Pancreas (tissue), 10 donors: ENCODE measurements at regions not wholly inside any gene's neighbourhood (a gene's known extent, or its start where the extent isn't known, plus 50 kb on each side); places are given as distances from the start of the nearest gene placed in this dataset.

Source experiments
- ATAC-seq, 4 donors: fragments of 200-7000 bp; cut with Tn5 transposase; one replicate each; pipeline versions ENCODE4 v1.8.0 to v1.9.1; 2020; ENCODE audit warnings: mild to moderate bottlenecking in 4 of 4, moderate library complexity in 4 of 4
- DNase-seq, 6 donors: peaks; one replicate each; pipeline ENCODE4 v3.0.0-alpha.2; 2020
- FAIRE-seq: peaks from 2 replicates; lab custom pipeline; 2012; peaks lifted over from hg19 to GRCh38; lab: Jason Lieb, UNC
- H3K27ac ChIP-seq, 4 donors: fragments of 200-600 bp; sonication (generic); 1 replicate in 3 of 4; 2 replicates in 1 of 4; pipeline versions ENCODE4 v1.5.0 to v1.8.0; 2020
- H3K27me3 ChIP-seq, 4 donors: fragments of 200-600 bp; one replicate each; pipeline ENCODE4 v1.8.0; 2021
- H3K36me3 ChIP-seq, 3 donors: fragments of 200-600 bp; sonication (generic) in 1 of 3; one replicate each; pipeline versions ENCODE4 v1.5.0 to v1.8.0; 2020 to 2021
- H3K4me1 ChIP-seq, 3 donors: fragments of 200-600 bp; one replicate each; pipeline ENCODE4 v1.8.0; 2021
- H3K4me3 ChIP-seq, 4 donors: fragments of 200-600 bp; sonication (generic) in 2 of 4; one replicate each; pipeline versions ENCODE4 v1.5.0 to v1.8.0; 2020 to 2021
- H3K9me3 ChIP-seq, 4 donors: fragments of 200-600 bp; one replicate each; pipeline ENCODE4 v1.8.0; 2021
- CTCF ChIP-seq, 4 donors: fragments of 200-600 bp; sonication (generic) in 3 of 4; IDR thresholded peaks; one replicate each; pipeline versions ENCODE4 v1.5.0 to v1.8.0; 2021; ENCODE audit warnings: antibody characterized with exemption in 4 of 4
- WGBS, 2 donors: extraction: QIAGEN DNeasy Blood & Tissue Kit; methylation state at CpG; one replicate each; pipeline ENCODE4 v1.1.7; 2013; 5-methylcytosine and 5-hydroxymethylcytosine counted together
- intact Hi-C, 3 donors: fragments of 100-400 bp; cut with DNase I; formaldehyde crosslinking; loops; one replicate each; pipeline versions ENCODE4 v1.11.1 to v1.14.2; 2022
- donor health status: healthy with polysubstance abuse.
- donor health status: DM: no; HTN: no; CAD: no; lungs with moderate emphysema.
- donor health status: DM: no; HTN: no; CAD: no.
- donor health status: control.
- donor health status: control.
- donor health status: Bipolar disorder and iron deficiency.
- donor health status: DM: yes; HTN: yes; CAD: no.
- donor health status: DM: no; HTN: no; CAD: no.
- donor health status: DM: no; HTN: no; CAD: no.
- donor health status: DM: yes; HTN: yes; CAD: no.

- no peaks in the 10 kb centered on the region for H3K9me3 ChIP-seq
- 93 to 95% methylated on average over 2 of the region's 2 CpGs for WGBS, 2 donors
- intact Hi-C loops = no loop called here
- no peak for TF ChIP-seq CTCF (IDR thresholded peaks at IDR 0.05)
- no peak for ATAC-seq
- FAIRE-seq = no peak
- H3K27me3 ChIP-seq = no peaks in the 10 kb centered on the region
- H3K36me3 ChIP-seq = no peaks in the 10 kb centered on the region
- DNase-seq = no peak
- no peak overlapping the region for H3K4me3 ChIP-seq
- no peak overlapping the region for H3K27ac ChIP-seq
- H3K4me1 ChIP-seq = peaks cover 9 to 19% (median 18%) of the 10 kb centered on the region in 3 donors
Observed at GRCh38 chr3:16834753-16835152, 50.0 kb upstream of the PLCL2 start.
